IMR-90 (cell line): ENCODE measurements at regions not wholly inside any gene's neighbourhood (a gene's known extent, or its start where the extent isn't known, plus 50 kb on each side); places are given as distances from the start of the nearest gene placed in this dataset.

Source experiments
- ATAC-seq: fragments of 200-7000 bp; cut with Tn5 transposase; 2 replicates; pipeline ENCODE4 v1.9.1; 2020; ENCODE audit warnings: low read depth, mild to moderate bottlenecking, moderate library complexity
- BruUV-seq: library from RNA; stranded (reverse); fragments of 400-500 nt; replicated peaks from 2 replicates; lab custom pipeline; 2021; lab: Mats Ljungman, UMichigan
- CTCF ChIA-PET: fragments of 300-600 bp; formaldehyde crosslinking; extraction: SDS; loops from one replicate; lab custom pipeline; 2021; ENCODE audit warnings: antibody characterized with exemption; lab: Yijun Ruan, JAX
- POLR2A ChIA-PET: fragments of 300-600 bp; sonication (Branson Sonifier 250); formaldehyde crosslinking; loops from one replicate; lab custom pipeline; 2022; ENCODE audit warnings: antibody characterized with exemption; ENCODE audit not compliant: unreplicated experiment; lab: Charles Lee
- DNase-seq: peaks from one replicate; pipeline ENCODE4 v3.0.0; 2013
- H2AFZ ChIP-seq: replicated peaks from 2 replicates; pipeline ENCODE3; 2013; ENCODE audit warnings: low read length, mild to moderate bottlenecking; ENCODE audit not compliant: poor library complexity
- H2AK5ac ChIP-seq: 2 replicates; pipeline ENCODE4 v1.6.1; 2013; ENCODE audit warnings: low read depth, low read length, inconsistent platforms
- H2AK9ac ChIP-seq: replicated peaks from 2 replicates; pipeline ENCODE3; 2013; ENCODE audit warnings: mild to moderate bottlenecking, low read depth, low read length, moderate library complexity; ENCODE audit not compliant: poor library complexity
- H2BK120ac ChIP-seq: 2 replicates; pipeline ENCODE4 v1.6.1; 2013; ENCODE audit warnings: low read depth, low read length, inconsistent platforms
- H2BK15ac ChIP-seq: 3 replicates; pipeline ENCODE4 v1.6.1; 2013; ENCODE audit warnings: low read depth, low read length, inconsistent platforms
- H2BK20ac ChIP-seq: 2 replicates; pipeline ENCODE4 v1.6.1; 2013; ENCODE audit warnings: low read depth, mild to moderate bottlenecking, inconsistent platforms, low read length, moderate library complexity
- H2BK5ac ChIP-seq: 2 replicates; pipeline ENCODE4 v1.6.1; 2013; ENCODE audit warnings: mild to moderate bottlenecking, low read depth, low read length, inconsistent platforms; ENCODE audit not compliant: poor library complexity, severe bottlenecking
- H3K14ac ChIP-seq: replicated peaks from 2 replicates; pipeline ENCODE4 v1.6.1; 2013; ENCODE audit warnings: low read depth, low read length, inconsistent platforms
- H3K18ac ChIP-seq: 2 replicates; pipeline ENCODE4 v1.6.1; 2013; ENCODE audit warnings: low read depth, low read length, control low read depth
- H3K23ac ChIP-seq: 2 replicates; pipeline ENCODE4 v1.6.1; 2013; ENCODE audit warnings: low read depth, low read length, inconsistent platforms
- H3K27ac ChIP-seq: 2 replicates; pipeline ENCODE4 v1.5.1; 2013; ENCODE audit warnings: mild to moderate bottlenecking, control low read depth, low read length; ENCODE audit not compliant: insufficient read depth
- H3K27me3 ChIP-seq: 2 replicates; pipeline ENCODE4 v1.6.1; 2013; ENCODE audit warnings: low read length; ENCODE audit not compliant: control insufficient read depth, insufficient read depth
- H3K36me3 ChIP-seq: 2 replicates; pipeline ENCODE4 v1.6.1; 2013; ENCODE audit warnings: low read length, mixed read lengths; ENCODE audit not compliant: control insufficient read depth, insufficient read depth
- H3K4ac ChIP-seq: 2 replicates; pipeline ENCODE4 v1.6.1; 2013; ENCODE audit warnings: low read depth, low read length, inconsistent platforms
- H3K4me1 ChIP-seq: 2 replicates; pipeline ENCODE4 v1.6.1; 2013; ENCODE audit warnings: low read length, mixed read lengths; ENCODE audit not compliant: control insufficient read depth, insufficient read depth
- H3K4me2 ChIP-seq: 2 replicates; pipeline ENCODE4 v1.6.1; 2013; ENCODE audit warnings: low read depth, mild to moderate bottlenecking, control low read depth, low read length, moderate library complexity
- H3K4me3 ChIP-seq: 2 replicates; pipeline ENCODE4 v1.5.1; 2013; ENCODE audit warnings: low read depth, mild to moderate bottlenecking, control low read depth, low read length, moderate library complexity; ENCODE audit not compliant: insufficient read depth
- H3K56ac ChIP-seq: 2 replicates; pipeline ENCODE4 v1.6.1; 2013; ENCODE audit warnings: low read length, inconsistent platforms; ENCODE audit not compliant: insufficient read depth; ENCODE audit errors: extremely low read depth
- H3K79me1 ChIP-seq, 2 experiments: 2 replicates each; pipeline ENCODE4 v1.6.1; 2013; ENCODE audit warnings: low read length in 2 of 2, inconsistent platforms in 1 of 2, low read depth in 1 of 2
- H3K9ac ChIP-seq: 2 replicates; pipeline ENCODE4 v1.6.1; 2013; ENCODE audit warnings: low read depth, low read length, control low read depth
- H3K9me1 ChIP-seq: 2 replicates; pipeline ENCODE4 v1.6.1; 2013; ENCODE audit warnings: low read length, inconsistent platforms; ENCODE audit not compliant: insufficient read depth
- H3K9me3 ChIP-seq: 2 replicates; pipeline ENCODE4 v1.6.1; 2013; ENCODE audit warnings: low read length; ENCODE audit not compliant: control insufficient read depth, insufficient read depth
- H4K20me1 ChIP-seq: 2 replicates; pipeline ENCODE4 v1.6.1; 2013; ENCODE audit warnings: low read length, inconsistent platforms; ENCODE audit not compliant: insufficient read depth
- H4K5ac ChIP-seq: 2 replicates; pipeline ENCODE4 v1.6.1; 2013; ENCODE audit warnings: mild to moderate bottlenecking, low read depth, low read length, control low read depth
- H4K8ac ChIP-seq, 2 experiments: 2 replicates each; pipeline ENCODE4 v1.6.1; 2013; ENCODE audit warnings: low read depth in 2 of 2, low read length in 2 of 2, control low read depth in 1 of 2, inconsistent platforms in 1 of 2
- H4K91ac ChIP-seq: 2 replicates; pipeline ENCODE4 v1.6.1; 2013; ENCODE audit warnings: low read depth, low read length, inconsistent platforms; ENCODE audit not compliant: insufficient read depth
- MXI1 ChIP-seq: IDR thresholded peaks from 2 replicates; pipeline ENCODE4 v1.6.1; 2012; ENCODE audit warnings: low read depth, mild to moderate bottlenecking, low read length, moderate library complexity, borderline replicate concordance
- SMC3 ChIP-seq: fragments of 150-350 bp; IDR thresholded peaks from 2 replicates; pipeline ENCODE4 v1.6.1; 2016; ENCODE audit warnings: low read depth, mild to moderate bottlenecking, antibody characterized with exemption, low read length, moderate library complexity
- WGBS, 2 experiments: methylation state at CpG; one replicate each; pipeline versions ENCODE4 v1.1.5 to v1.1.7; 2013; ENCODE audit warnings: missing lambda C conversion rate in 2 of 2; ENCODE audit not compliant: insufficient read length in 1 of 2; ENCODE audit errors: extremely low coverage in 2 of 2; 5-methylcytosine and 5-hydroxymethylcytosine counted together
- dilution Hi-C: fragments of 300-500 bp; cut with HindIII; formaldehyde crosslinking; loops from one replicate; pipeline ENCODE4 v1.14.3; 2018; ENCODE audit warnings: low sequenced_read_pairs; ENCODE audit not compliant: unreplicated experiment
- in situ Hi-C: fragments of 300-500 bp; cut with MboI; formaldehyde crosslinking; loops from 3 replicates; pipeline ENCODE4 v1.14.3; 2019; ENCODE audit warnings: low sequenced_read_pairs, inconsistent platforms, mixed read lengths
- intact Hi-C: fragments of 100-400 bp; cut with micrococcal nuclease; formaldehyde crosslinking; loops from 2 replicates; pipeline ENCODE4 v1.10.0; 2022

GRCh38 chr10:90561666-90562065 lies 296.2 kb downstream of the HTR7 start:
- no peak overlapping the region for H2AK5ac ChIP-seq
- no TSS peak for BruUV-seq
- no peak overlapping the region for H3K4me2 ChIP-seq
- no peak for ATAC-seq
- no peaks in the 10 kb centered on the region for H4K20me1 ChIP-seq
- WGBS, 2 experiments = 21% methylated on average over 2 of the region's 4 CpGs; no CpG with 5 or more reads in 1 of the 2 experiments
- H4K8ac ChIP-seq = no peak overlapping the region
- no peak overlapping the region for H2BK5ac ChIP-seq
- dilution Hi-C loops (no loop called here), in situ Hi-C loops (no loop called here), intact Hi-C loops (no loop called here)
- no peak overlapping the region for H2AFZ ChIP-seq
- no peak overlapping the region for H3K27ac ChIP-seq
- H3K4me1 ChIP-seq = no peaks in the 10 kb centered on the region
- no peak overlapping the region for H2AK9ac ChIP-seq
- no peak overlapping the region for H3K56ac ChIP-seq
- H2BK120ac ChIP-seq = no peak overlapping the region
- H3K79me1 ChIP-seq = no peaks in the 10 kb centered on the region
- no peak overlapping the region for H3K23ac ChIP-seq
- no peak overlapping the region for H3K18ac ChIP-seq
- H3K4ac ChIP-seq = no peak overlapping the region
- H2BK20ac ChIP-seq = no peak overlapping the region
- H3K9me3 ChIP-seq = no peaks in the 10 kb centered on the region
- no peak overlapping the region for H3K14ac ChIP-seq
- POLR2A ChIA-PET = no interaction called here
- H3K4me3 ChIP-seq = no peak overlapping the region
- no peak overlapping the region for H4K5ac ChIP-seq
- TF ChIP-seq MXI1 = no peak
- TF ChIP-seq SMC3 = no peak
- H3K36me3 ChIP-seq = no peaks in the 10 kb centered on the region
- no peak overlapping the region for H3K9ac ChIP-seq
- CTCF ChIA-PET = interaction anchor here (1.0 kb wide), 1 partner anchor 53 kb away, joined by 3 read pairs; no protein-coding TSS in a partner anchor
- H4K91ac ChIP-seq = no peak overlapping the region
- no peaks in the 10 kb centered on the region; the same call in 1 of the 2 replicates for H3K27me3 ChIP-seq
- no peaks in the 10 kb centered on the region for H3K9me1 ChIP-seq
- no peak overlapping the region for H2BK15ac ChIP-seq
- no peak for DNase-seq
